OCI-LY1 (cell line): ENCODE measurements at regions not wholly inside any gene's neighbourhood (a gene's known extent, or its start where the extent isn't known, plus 50 kb on each side); places are given as distances from the start of the nearest gene placed in this dataset.

ENCODE experiments used
- H2AFZ ChIP-seq: fragments of 200-600 bp; sonication (generic), shearing (Covaris generic); 2 replicates; pipeline ENCODE4 v1.6.0; 2014; ENCODE audit warnings: antibody characterized with exemption, mild to moderate bottlenecking, low read length
- H3F3A ChIP-seq: fragments of 200-600 bp; sonication (generic), shearing (Covaris generic); 2 replicates; pipeline ENCODE4 v1.6.0; 2014; ENCODE audit warnings: mild to moderate bottlenecking, antibody characterized with exemption, low read length, moderate library complexity; ENCODE audit not compliant: insufficient read depth
- H3K27ac ChIP-seq: fragments of 200-600 bp; sonication (generic); 2 replicates; pipeline ENCODE4 v1.5.1; 2014; ENCODE audit warnings: low read length, mixed run types, mild to moderate bottlenecking, low read depth; ENCODE audit not compliant: poor library complexity, severe bottlenecking
- H3K27me3 ChIP-seq: fragments of 200-600 bp; sonication (generic); 2 replicates; pipeline ENCODE4 v1.6.0; 2014; ENCODE audit warnings: antibody characterized with exemption, mild to moderate bottlenecking, low read length, moderate library complexity; ENCODE audit not compliant: insufficient read depth
- H3K36me3 ChIP-seq: fragments of 200-600 bp; sonication (generic); 2 replicates; pipeline ENCODE4 v1.6.1; 2014; ENCODE audit warnings: mild to moderate bottlenecking, antibody characterized with exemption, low read length, moderate library complexity, mixed read lengths; ENCODE audit not compliant: insufficient read depth
- H3K4me1 ChIP-seq: fragments of 200-600 bp; sonication (generic); 2 replicates; pipeline ENCODE4 v1.5.1; 2014; ENCODE audit warnings: mild to moderate bottlenecking, low read length, moderate library complexity; ENCODE audit not compliant: insufficient read depth, severe bottlenecking
- H3K4me2 ChIP-seq: fragments of 200-600 bp; sonication (generic), shearing (Covaris generic); 2 replicates; pipeline ENCODE4 v1.6.1; 2014; ENCODE audit warnings: low read length
- H3K4me3 ChIP-seq: fragments of 200-600 bp; sonication (generic); 2 replicates; pipeline ENCODE4 v1.5.1; 2014; ENCODE audit warnings: low read length, low read depth, mild to moderate bottlenecking, mixed read lengths; ENCODE audit not compliant: poor library complexity, severe bottlenecking
- H3K79me2 ChIP-seq: fragments of 200-600 bp; shearing (Covaris generic); 2 replicates; pipeline ENCODE4 v1.6.1; 2016; ENCODE audit warnings: mixed run types, low read length, mixed read lengths; ENCODE audit not compliant: insufficient read depth
- H3K9ac ChIP-seq: fragments of 200-600 bp; sonication (generic), shearing (Covaris generic); 2 replicates; pipeline ENCODE4 v1.6.1; 2014; ENCODE audit warnings: mild to moderate bottlenecking, low read length, mixed read lengths
- H3K9me2 ChIP-seq: fragments of 200-600 bp; sonication (generic), shearing (Covaris generic); 2 replicates; pipeline ENCODE4 v1.6.1; 2014; ENCODE audit warnings: low read depth, mild to moderate bottlenecking, low read length, mixed read lengths
- H3K9me3 ChIP-seq: fragments of 200-600 bp; shearing (Covaris generic); 2 replicates; pipeline ENCODE4 v1.6.1; 2014; ENCODE audit warnings: low read length, mixed read lengths
- H4K20me1 ChIP-seq: fragments of 200-600 bp; sonication (generic), shearing (Covaris generic); 2 replicates; pipeline ENCODE4 v1.6.0; 2016; ENCODE audit warnings: mild to moderate bottlenecking, low read length; ENCODE audit not compliant: insufficient read depth
- CTCF ChIP-seq: fragments of 200-600 bp; sonication (generic), shearing (Covaris generic); IDR thresholded peaks from 2 replicates; pipeline ENCODE4 v1.5.1; 2017; ENCODE audit warnings: mild to moderate bottlenecking, antibody characterized with exemption, low read length, moderate library complexity, mixed read lengths
- EZH2 ChIP-seq: fragments of 200-600 bp; sonication (generic), shearing (Covaris generic); IDR thresholded peaks from 2 replicates; pipeline ENCODE4 v1.8.0; 2017; ENCODE audit warnings: borderline replicate concordance, mixed run types, mild to moderate bottlenecking, antibody characterized with exemption, low read length, moderate library complexity, mixed read lengths

DNA sequence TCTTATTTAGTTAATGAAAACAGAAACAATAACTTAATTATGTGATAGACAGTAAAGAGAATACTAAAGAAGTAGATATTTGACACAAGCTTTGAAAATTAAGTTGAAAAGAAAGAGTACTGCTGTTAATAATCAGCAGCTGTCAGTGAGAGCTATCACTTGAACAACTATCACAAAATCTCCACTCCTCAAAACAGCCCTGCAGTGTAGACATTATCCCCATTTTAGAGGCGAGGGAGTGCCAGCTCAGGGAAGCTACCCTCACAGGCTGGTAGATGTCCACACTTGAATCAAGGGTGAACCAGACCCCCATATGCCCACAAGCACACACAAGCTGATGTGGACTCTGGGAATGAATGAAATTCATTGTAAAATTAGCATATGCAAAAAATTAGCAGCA, 248.8 kb downstream of the RHOU start:
- Histone ChIP-seq H3K4me2 (no peak overlapping the region), H3F3A (no peaks in the 10 kb centered on the region), H3K9me2 (no peaks in the 10 kb centered on the region), H3K4me3 (no peak overlapping the region), H4K20me1 (no peaks in the 10 kb centered on the region), H3K9ac (no peak overlapping the region), H3K79me2 (no peaks in the 10 kb centered on the region), H3K9me3 (no peaks in the 10 kb centered on the region), H3K27me3 (0 out of 2 replicates have a peak, but pooled peaks cover 3% of the 10 kb centered on the region), H3K4me1 (no peaks in the 10 kb centered on the region), H2AFZ (no peak overlapping the region), H3K27ac (no peak overlapping the region), H3K36me3 (no peaks in the 10 kb centered on the region)
- TF ChIP-seq EZH2 (no peak), CTCF (no peak)

DNA sequence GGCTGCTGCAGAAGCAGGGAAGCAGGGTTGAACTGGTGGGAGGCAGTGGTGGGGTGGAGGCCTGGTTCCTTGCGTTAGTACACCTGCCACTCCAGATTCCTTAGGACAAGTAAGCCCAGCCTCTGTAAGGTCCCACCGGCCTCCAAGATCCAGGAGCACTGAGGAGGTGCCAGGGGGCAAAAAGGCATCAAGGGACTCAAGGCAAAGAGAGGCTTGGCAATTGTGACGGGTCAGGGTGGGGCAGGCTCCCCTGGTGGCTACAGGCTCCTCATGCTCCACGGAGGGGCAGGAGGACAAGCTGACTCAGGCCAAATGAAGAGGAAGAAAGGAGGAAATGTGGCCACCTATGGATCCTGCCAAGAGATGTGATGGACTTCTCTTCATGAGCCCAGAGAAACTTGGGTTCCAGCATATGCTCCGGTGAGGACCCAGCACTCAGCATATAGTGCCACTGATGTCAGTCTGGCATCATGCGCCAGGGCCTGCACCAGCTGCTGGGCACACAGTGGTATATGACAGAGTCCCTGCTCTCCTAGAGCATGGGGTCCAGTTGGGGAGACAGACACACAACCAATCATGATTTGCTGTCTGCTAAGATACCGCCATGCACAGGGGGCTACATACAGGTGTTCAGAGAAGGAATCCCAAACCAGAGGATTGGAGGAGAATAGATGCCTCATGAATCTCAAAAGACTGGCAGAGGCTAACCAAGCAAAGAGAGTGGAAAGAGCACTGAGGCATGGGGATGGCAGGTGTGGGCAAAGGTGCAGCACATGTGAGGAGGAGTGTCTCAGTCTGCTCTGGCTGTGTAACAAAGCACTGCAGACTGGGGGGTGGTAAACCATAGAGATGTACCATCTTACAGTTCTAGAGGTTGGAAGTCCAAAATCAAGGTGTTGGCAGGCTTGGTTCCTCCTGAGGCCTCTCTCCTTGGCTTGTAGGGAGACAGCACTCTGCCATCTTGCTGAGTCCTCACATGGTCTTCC, 249.7 kb downstream of the RHOU start:
- Histone ChIP-seq H3K4me2 (no peak overlapping the region), H2AFZ (no peak overlapping the region), H3K79me2 (no peaks in the 10 kb centered on the region), H3F3A (no peaks in the 10 kb centered on the region), H3K4me1 (no peaks in the 10 kb centered on the region), H3K36me3 (no peaks in the 10 kb centered on the region), H4K20me1 (no peaks in the 10 kb centered on the region), H3K9me3 (no peaks in the 10 kb centered on the region), H3K9me2 (no peaks in the 10 kb centered on the region), H3K27ac (no peak overlapping the region), H3K27me3 (0 out of 2 replicates have a peak, but pooled peaks cover 3% of the 10 kb centered on the region), H3K4me3 (no peak overlapping the region), H3K9ac (no peak overlapping the region)
- TF ChIP-seq EZH2: no peak
- no peak for TF ChIP-seq CTCF

GRCh38 chr1:228985661-228986060, 250.4 kb downstream of the RHOU start:
- Histone ChIP-seq H3K27ac (no peak overlapping the region), H3K9ac (no peak overlapping the region), H4K20me1 (no peaks in the 10 kb centered on the region), H3K4me1 (no peaks in the 10 kb centered on the region), H3K4me3 (no peak overlapping the region), H2AFZ (no peak overlapping the region), H3K4me2 (no peak overlapping the region), H3K79me2 (no peaks in the 10 kb centered on the region), H3K9me2 (no peaks in the 10 kb centered on the region), H3K27me3 (0 out of 2 replicates have a peak, but pooled peaks cover 3% of the 10 kb centered on the region), H3K9me3 (no peaks in the 10 kb centered on the region), H3F3A (no peaks in the 10 kb centered on the region), H3K36me3 (no peaks in the 10 kb centered on the region)
- TF ChIP-seq CTCF: no peak
